ENCODE measurements at regions not wholly inside any gene's neighbourhood (a gene's known extent, or its start where the extent isn't known, plus 50 kb on each side); places are given as distances from the start of the nearest gene placed in this dataset.

DNA sequence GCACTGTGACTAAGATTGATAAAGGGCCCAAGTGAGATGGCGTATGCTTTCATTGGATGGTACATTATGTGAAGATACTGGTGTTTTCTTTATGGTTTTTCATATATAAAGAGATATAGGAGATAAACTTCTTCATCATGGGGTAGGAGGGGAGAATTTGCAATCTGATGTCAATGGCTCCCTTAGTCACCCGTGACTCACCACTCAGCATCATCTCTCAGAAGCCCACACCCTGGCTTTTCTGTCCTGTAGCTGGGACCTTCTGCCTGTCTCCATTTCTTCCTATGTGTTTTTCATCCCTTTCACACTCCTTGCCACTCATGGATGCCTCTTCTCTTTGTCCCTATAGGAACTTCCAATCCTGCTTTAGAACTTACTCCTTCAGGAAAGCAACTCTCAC lies 114.3 kb upstream of the SEMA6D start:
- H3K9me3 ChIP-seq (ENCODE audit: control insufficient read depth, insufficient read depth, low read length), result no peaks in the 10 kb centered on the region
- H3K4me1 ChIP-seq (ENCODE audit: control insufficient read depth, insufficient read depth, low read length), result no peaks in the 10 kb centered on the region
- 100% methylated on average over 1 of the region's 2 CpGs for WGBS (ENCODE audit: insufficient coverage)
- no peak overlapping the region for H3K27ac ChIP-seq (ENCODE audit: low read depth, low read length)
- H3K36me3 ChIP-seq (ENCODE audit: control insufficient read depth, insufficient read depth, low read length), result no peaks in the 10 kb centered on the region
- no peak for DNase-seq (ENCODE audit: low read depth in 4 of 6, low spot score in 6 of 6)
- H3K4me3 ChIP-seq (ENCODE audit: low read depth, low read length), result no peak overlapping the region
- H3K27me3 ChIP-seq (ENCODE audit: control insufficient read depth, insufficient read depth, low read length), result no peaks in the 10 kb centered on the region

DNA sequence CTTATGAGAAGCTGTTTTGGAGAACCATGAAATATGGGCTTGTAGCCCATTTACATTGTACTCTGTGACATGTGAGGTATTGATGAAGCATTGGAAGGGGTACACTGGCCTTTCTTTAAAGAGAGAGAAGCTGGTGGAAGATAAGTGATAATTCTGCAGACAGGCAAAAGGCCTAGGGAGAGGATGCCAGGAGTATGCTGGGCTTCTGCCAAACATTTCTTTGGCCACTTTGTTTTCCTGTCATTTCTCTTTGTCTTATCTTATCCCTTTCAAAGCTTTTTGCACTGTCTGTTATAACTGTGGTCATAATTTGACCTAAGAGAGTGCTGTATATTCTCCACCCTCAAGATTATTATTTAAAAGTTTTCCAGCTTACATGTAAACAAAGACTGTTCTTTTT lies 109.6 kb upstream of the SEMA6D start:
- Histone ChIP-seq H3K4me3 (ENCODE audit: low read depth, low read length) (no peak overlapping the region), H3K36me3 (ENCODE audit: control insufficient read depth, insufficient read depth, low read length) (no peaks in the 10 kb centered on the region), H3K27me3 (ENCODE audit: control insufficient read depth, insufficient read depth, low read length) (no peaks in the 10 kb centered on the region), H3K4me1 (ENCODE audit: control insufficient read depth, insufficient read depth, low read length) (peaks cover 2% of the 10 kb centered on the region), H3K9me3 (ENCODE audit: control insufficient read depth, insufficient read depth, low read length) (no peaks in the 10 kb centered on the region), H3K27ac (ENCODE audit: low read depth, low read length) (no peak overlapping the region)
- DNase-seq (ENCODE audit: low read depth in 4 of 6, low spot score in 6 of 6), result peak in 2 of 6 donors; percentile 50 to 68

DNA sequence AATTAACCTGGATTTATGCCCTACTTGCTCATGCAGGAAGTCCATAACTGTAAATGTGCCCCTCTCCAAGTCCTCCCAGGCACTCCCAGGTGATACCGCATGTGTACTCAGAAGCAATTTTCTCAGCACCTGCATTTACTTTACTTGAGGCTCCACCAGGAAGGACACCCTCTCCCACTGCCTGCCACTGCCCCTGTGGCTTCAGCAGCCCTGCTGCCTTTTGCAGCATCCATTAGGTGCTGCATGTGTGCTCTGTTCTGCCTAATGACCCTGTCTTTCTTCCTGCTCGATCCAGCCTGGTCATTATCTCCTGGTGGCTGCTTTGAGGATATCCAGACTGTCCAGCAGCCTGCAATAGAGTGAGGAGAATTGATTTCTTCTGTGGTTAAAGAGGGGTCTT lies 107.6 kb upstream of the SEMA6D start:
- DNase-seq (ENCODE audit: low read depth in 4 of 6, low spot score in 6 of 6), result no peak
- H3K4me1 ChIP-seq (ENCODE audit: control insufficient read depth, insufficient read depth, low read length), result peaks cover 2% of the 10 kb centered on the region
- H3K27ac ChIP-seq (ENCODE audit: low read depth, low read length), result no peak overlapping the region
- 44% methylated on average over 2 of the region's 2 CpGs for WGBS (ENCODE audit: insufficient coverage)
- H3K9me3 ChIP-seq (ENCODE audit: control insufficient read depth, insufficient read depth, low read length), result no peaks in the 10 kb centered on the region
- H3K27me3 ChIP-seq (ENCODE audit: control insufficient read depth, insufficient read depth, low read length), result no peaks in the 10 kb centered on the region
- H3K36me3 ChIP-seq (ENCODE audit: control insufficient read depth, insufficient read depth, low read length), result no peaks in the 10 kb centered on the region
- no peak overlapping the region for H3K4me3 ChIP-seq (ENCODE audit: low read depth, low read length)

DNA sequence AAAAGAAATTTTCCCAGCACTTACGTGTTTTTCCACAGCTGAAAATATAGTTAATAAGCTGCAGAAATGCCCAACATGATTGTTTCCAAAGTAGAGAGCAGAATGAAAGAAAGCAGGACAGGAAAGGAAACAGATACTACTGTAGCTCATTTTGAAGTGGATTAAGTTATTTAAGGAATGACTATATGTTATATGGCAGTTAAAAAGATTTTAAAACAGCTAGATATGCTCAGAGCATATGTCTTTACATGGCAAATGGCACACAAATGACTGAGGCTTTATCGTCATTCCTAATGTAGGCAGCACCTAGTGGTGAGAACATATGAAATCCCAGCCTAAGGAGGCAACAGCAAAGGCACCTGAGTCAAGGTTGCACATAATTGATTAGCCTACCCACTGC lies 106.6 kb upstream of the SEMA6D start:
- Histone ChIP-seq H3K27me3 (ENCODE audit: control insufficient read depth, insufficient read depth, low read length) (no peaks in the 10 kb centered on the region), H3K4me3 (ENCODE audit: low read depth, low read length) (no peak overlapping the region), H3K27ac (ENCODE audit: low read depth, low read length) (no peak overlapping the region), H3K9me3 (ENCODE audit: control insufficient read depth, insufficient read depth, low read length) (no peaks in the 10 kb centered on the region), H3K4me1 (ENCODE audit: control insufficient read depth, insufficient read depth, low read length) (peaks cover 2% of the 10 kb centered on the region), H3K36me3 (ENCODE audit: control insufficient read depth, insufficient read depth, low read length) (no peaks in the 10 kb centered on the region)
- 100% methylated on average over 1 of the region's 2 CpGs for WGBS (ENCODE audit: insufficient coverage)
- peak in 1 of 6 donors; percentile 38 for DNase-seq (ENCODE audit: low read depth in 4 of 6, low spot score in 6 of 6)

DNA sequence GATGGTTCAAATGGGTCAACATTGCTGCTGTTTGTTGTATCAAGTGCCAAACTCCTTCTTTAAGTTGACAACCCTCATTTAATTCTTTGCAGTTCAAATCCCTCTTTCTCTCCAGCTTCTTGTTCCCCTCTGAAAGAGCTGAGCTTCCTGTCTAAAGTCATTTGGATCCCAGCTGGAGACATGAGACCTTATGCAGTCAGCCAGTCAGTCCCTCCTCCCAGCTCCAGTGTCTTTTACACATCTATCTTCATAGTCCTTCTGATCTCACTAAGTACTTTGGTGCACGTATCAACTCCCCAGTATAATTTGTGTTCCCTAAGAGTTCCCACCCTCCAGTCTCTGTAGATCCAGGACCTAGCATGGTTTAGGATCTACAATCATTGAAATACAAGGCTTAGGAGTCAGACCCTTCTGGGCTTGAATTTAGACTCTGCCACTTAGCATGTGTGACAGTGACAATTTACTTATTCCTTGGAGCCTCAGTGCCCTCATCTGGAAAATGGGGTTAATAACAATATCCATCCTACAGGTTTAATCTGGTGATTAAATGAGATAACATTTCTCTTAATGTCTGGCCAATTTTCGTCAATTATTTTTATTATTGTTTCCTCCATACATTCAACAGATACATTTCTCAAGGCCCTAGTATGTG lies 102.8 kb upstream of the SEMA6D start:
- DNase-seq (ENCODE audit: low read depth in 4 of 6, low spot score in 6 of 6), result no peak
- H3K4me3 ChIP-seq (ENCODE audit: low read depth, low read length), result no peak overlapping the region
- WGBS (ENCODE audit: insufficient coverage), result 38% methylated on average over 1 of the region's 2 CpGs
- no peak overlapping the region for H3K27ac ChIP-seq (ENCODE audit: low read depth, low read length)
- no peaks in the 10 kb centered on the region for H3K9me3 ChIP-seq (ENCODE audit: control insufficient read depth, insufficient read depth, low read length)
- H3K4me1 ChIP-seq (ENCODE audit: control insufficient read depth, insufficient read depth, low read length), result peaks cover 7% of the 10 kb centered on the region
- no peaks in the 10 kb centered on the region for H3K27me3 ChIP-seq (ENCODE audit: control insufficient read depth, insufficient read depth, low read length)
- no peaks in the 10 kb centered on the region for H3K36me3 ChIP-seq (ENCODE audit: control insufficient read depth, insufficient read depth, low read length)

DNA sequence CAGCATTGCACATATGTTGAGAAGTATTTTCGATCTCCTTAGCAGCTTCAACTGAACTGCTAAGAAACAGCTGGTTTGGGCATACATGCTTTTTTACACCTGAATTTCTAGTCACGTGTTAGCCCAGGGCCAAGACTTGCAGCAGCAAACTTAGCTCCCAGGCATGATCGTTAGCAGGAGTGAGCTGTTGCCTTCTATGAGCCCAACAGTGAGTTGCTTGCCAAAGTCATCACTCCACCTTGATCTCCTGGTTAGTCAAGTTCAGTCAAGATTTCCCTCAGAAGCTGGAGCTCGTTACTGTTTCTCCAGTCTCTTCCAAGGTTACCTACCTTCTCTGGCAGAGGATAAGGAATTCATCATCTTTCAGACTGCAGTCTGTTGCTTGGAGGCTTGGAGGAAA lies 100.4 kb upstream of the SEMA6D start:
- H3K9me3 ChIP-seq (ENCODE audit: control insufficient read depth, insufficient read depth, low read length), result no peaks in the 10 kb centered on the region
- H3K4me1 ChIP-seq (ENCODE audit: control insufficient read depth, insufficient read depth, low read length), result peaks cover 4% of the 10 kb centered on the region
- H3K27ac ChIP-seq (ENCODE audit: low read depth, low read length), result no peak overlapping the region
- H3K4me3 ChIP-seq (ENCODE audit: low read depth, low read length), result no peak overlapping the region
- H3K27me3 ChIP-seq (ENCODE audit: control insufficient read depth, insufficient read depth, low read length), result no peaks in the 10 kb centered on the region
- WGBS (ENCODE audit: insufficient coverage), result 84% methylated on average over 3 of the region's 4 CpGs
- H3K36me3 ChIP-seq (ENCODE audit: control insufficient read depth, insufficient read depth, low read length), result no peaks in the 10 kb centered on the region
- DNase-seq (ENCODE audit: low read depth in 4 of 6, low spot score in 6 of 6), result no peak

DNA sequence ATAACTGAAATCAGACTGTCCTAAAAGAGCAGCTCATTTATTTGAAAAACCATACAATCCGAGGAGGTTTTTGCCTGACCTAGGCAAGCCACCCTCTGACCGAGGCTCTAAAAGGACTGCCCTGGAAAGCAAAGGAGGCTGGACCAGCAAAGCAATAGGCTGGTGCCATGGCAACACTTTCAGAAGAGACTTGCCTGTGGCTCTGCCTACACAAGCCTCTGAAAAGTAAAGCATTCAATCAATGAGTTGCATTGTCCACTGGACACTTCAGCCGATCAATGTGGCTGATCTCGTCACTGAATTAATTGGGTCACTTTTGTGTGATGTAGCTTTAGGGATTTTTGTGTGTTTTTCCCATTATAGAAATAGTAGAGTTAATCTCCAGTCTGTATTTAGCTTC lies 99.1 kb upstream of the SEMA6D start:
- 25% methylated on average over 3 of the region's 4 CpGs for WGBS (ENCODE audit: insufficient coverage)
- Histone ChIP-seq H3K4me1 (ENCODE audit: control insufficient read depth, insufficient read depth, low read length) (peaks cover 4% of the 10 kb centered on the region), H3K27ac (ENCODE audit: low read depth, low read length) (peak overlapping the region; percentile 17), H3K9me3 (ENCODE audit: control insufficient read depth, insufficient read depth, low read length) (no peaks in the 10 kb centered on the region), H3K27me3 (ENCODE audit: control insufficient read depth, insufficient read depth, low read length) (no peaks in the 10 kb centered on the region), H3K36me3 (ENCODE audit: control insufficient read depth, insufficient read depth, low read length) (no peaks in the 10 kb centered on the region), H3K4me3 (ENCODE audit: low read depth, low read length) (no peak overlapping the region)
- DNase-seq (ENCODE audit: low read depth in 4 of 6, low spot score in 6 of 6), result peak; percentile 31 to 86 (median 46)

DNA sequence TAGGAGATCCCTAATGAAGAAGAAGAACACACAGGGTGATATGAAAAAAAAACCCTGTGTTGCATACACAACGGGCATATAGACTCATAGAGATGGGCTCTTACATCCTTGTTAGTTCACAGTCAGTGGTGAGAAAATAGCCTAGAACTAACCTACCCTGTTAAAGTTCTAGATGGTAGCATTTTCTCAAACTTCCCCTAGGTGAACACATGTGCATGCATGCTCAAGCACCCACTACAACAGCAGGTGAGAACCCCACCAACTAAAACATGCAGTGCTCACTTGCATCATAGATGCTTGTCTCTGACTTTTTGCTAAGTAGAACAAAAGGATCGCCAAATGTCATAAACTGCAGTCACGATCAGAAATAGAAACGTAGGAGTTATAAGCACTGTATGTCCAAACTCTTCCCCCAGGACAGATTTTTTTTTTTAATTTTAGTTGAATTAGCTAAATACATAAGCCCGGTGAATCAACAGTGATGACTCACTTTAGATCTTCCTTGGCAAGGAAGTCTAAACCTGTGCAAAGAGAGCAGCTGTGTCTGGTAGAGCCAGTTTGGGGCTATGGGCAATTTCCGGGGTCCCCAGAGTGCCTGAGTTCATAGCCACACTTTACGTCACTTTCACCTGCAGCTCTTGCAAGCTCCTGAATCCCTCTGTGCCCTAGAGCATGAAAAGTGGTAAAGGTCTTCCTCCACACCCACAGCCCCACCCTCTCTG lies 96.2 kb upstream of the SEMA6D start:
- Histone ChIP-seq H3K4me1 (ENCODE audit: control insufficient read depth, insufficient read depth, low read length) (peaks cover 4% of the 10 kb centered on the region), H3K27me3 (ENCODE audit: control insufficient read depth, insufficient read depth, low read length) (no peaks in the 10 kb centered on the region), H3K9me3 (ENCODE audit: control insufficient read depth, insufficient read depth, low read length) (no peaks in the 10 kb centered on the region), H3K4me3 (ENCODE audit: low read depth, low read length) (no peak overlapping the region), H3K36me3 (ENCODE audit: control insufficient read depth, insufficient read depth, low read length) (no peaks in the 10 kb centered on the region), H3K27ac (ENCODE audit: low read depth, low read length) (no peak overlapping the region)
- DNase-seq (ENCODE audit: low read depth in 4 of 6, low spot score in 6 of 6), result no peak
- 94% methylated on average over 3 of the region's 7 CpGs for WGBS (ENCODE audit: insufficient coverage)

DNA sequence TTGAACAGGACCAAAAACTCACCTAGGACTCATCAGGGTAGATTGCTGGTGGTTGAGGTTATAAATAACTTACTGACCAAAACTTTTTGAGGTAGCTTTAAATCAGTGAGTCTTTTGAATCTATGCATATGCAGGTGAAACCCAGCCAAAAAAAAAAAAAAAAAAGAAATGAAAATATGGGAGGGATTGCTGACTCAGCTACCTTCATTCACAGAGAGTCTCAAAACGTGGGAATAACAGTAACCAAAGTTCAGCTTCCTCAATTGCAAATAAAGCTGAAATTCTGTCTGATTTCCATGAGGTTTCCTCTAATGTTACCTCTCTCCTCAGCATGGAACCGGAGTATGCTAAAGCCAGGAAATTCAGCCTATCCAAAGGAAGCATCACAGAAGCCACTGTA lies 95.2 kb upstream of the SEMA6D start:
- DNase-seq (ENCODE audit: low read depth in 4 of 6, low spot score in 6 of 6), result no peak
- Histone ChIP-seq H3K27me3 (ENCODE audit: control insufficient read depth, insufficient read depth, low read length) (no peaks in the 10 kb centered on the region), H3K27ac (ENCODE audit: low read depth, low read length) (no peak overlapping the region), H3K36me3 (ENCODE audit: control insufficient read depth, insufficient read depth, low read length) (no peaks in the 10 kb centered on the region), H3K4me1 (ENCODE audit: control insufficient read depth, insufficient read depth, low read length) (peaks cover 4% of the 10 kb centered on the region), H3K9me3 (ENCODE audit: control insufficient read depth, insufficient read depth, low read length) (no peaks in the 10 kb centered on the region), H3K4me3 (ENCODE audit: low read depth, low read length) (no peak overlapping the region)
- WGBS (ENCODE audit: insufficient coverage), result 57% methylated on average over 1 of the region's 2 CpGs

DNA sequence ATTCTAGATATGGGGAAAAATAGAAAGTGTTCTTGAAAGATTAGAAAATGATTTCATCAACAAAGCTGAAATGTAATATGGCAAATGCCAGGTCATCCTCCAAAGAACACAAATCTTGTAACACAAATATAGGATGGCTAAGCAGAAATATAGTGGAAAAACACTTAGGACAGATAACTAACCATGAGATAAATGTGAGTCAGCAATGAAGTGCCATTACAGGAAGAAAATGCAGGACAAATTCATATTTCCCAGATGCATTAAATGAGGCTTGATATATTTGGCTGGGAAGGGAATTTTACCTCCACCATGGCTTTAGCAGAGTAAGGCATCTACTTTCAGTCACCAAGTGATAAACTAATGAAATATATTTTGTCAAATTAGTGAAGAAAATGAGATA lies 92.8 kb upstream of the SEMA6D start:
- peaks cover under 1% of the 10 kb centered on the region for H3K9me3 ChIP-seq (ENCODE audit: control insufficient read depth, insufficient read depth, low read length)
- H3K4me3 ChIP-seq (ENCODE audit: low read depth, low read length), result no peak overlapping the region
- no peaks in the 10 kb centered on the region for H3K36me3 ChIP-seq (ENCODE audit: control insufficient read depth, insufficient read depth, low read length)
- H3K27me3 ChIP-seq (ENCODE audit: control insufficient read depth, insufficient read depth, low read length), result no peaks in the 10 kb centered on the region
- no peak for DNase-seq (ENCODE audit: low read depth in 4 of 6, low spot score in 6 of 6)
- H3K4me1 ChIP-seq (ENCODE audit: control insufficient read depth, insufficient read depth, low read length), result no peaks in the 10 kb centered on the region
- H3K27ac ChIP-seq (ENCODE audit: low read depth, low read length), result no peak overlapping the region

Measured in spinal cord (tissue), 9 donors.